GM12878 (cell line): ENCODE measurements at regions not wholly inside any gene's neighbourhood (a gene's known extent, or its start where the extent isn't known, plus 50 kb on each side); places are given as distances from the start of the nearest gene placed in this dataset.

ENCODE experiments used
- ATF7 ChIP-seq: fragments of 450-650 bp; IDR thresholded peaks from 2 replicates; pipeline ENCODE4 v1.6.1; 2016; ENCODE audit warnings: low read depth, mild to moderate bottlenecking
- CREM ChIP-seq: IDR thresholded peaks from 2 replicates; pipeline ENCODE4 v1.6.1; 2014; ENCODE audit warnings: antibody characterized with exemption, low read depth
- POLR2A ChIP-seq: IDR thresholded peaks from 2 replicates; pipeline ENCODE4 v1.6.1; 2011; ENCODE audit warnings: low read depth, mild to moderate bottlenecking, low read length
- POLR2AphosphoS5 ChIP-seq: IDR thresholded peaks from 2 replicates; pipeline ENCODE4 v1.6.1; 2011; ENCODE audit warnings: mild to moderate bottlenecking, low read length, inconsistent platforms
- TF ChIP-seq, protein P1 (sequence below): fragments of 150-350 bp; IDR thresholded peaks from 2 replicates; pipeline ENCODE4 v1.6.1; 2016; ENCODE audit warnings: low read depth, low read length

DNA sequence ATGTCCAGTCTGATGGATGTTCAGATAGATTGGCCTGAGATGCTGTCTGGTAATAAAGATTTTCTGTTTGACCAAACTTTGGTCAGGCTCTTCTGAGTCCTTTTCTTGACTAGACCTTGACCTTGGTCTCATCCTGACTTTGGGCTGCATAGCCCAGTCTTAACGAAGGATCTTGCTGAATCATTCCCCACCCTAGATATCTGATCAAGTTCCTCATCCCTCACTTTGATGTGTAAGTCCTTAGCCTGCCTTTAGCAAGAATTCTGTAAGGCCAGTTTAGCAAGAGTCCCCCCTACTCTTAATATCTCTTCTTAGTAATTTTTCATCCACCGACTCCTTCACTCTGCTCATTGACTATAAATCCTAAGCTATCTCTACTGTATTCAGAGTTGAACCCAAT is 244.4 kb upstream of the JADE1 start:
- no peak for TF ChIP-seq POLR2A
- TF ChIP-seq, protein P1, sequence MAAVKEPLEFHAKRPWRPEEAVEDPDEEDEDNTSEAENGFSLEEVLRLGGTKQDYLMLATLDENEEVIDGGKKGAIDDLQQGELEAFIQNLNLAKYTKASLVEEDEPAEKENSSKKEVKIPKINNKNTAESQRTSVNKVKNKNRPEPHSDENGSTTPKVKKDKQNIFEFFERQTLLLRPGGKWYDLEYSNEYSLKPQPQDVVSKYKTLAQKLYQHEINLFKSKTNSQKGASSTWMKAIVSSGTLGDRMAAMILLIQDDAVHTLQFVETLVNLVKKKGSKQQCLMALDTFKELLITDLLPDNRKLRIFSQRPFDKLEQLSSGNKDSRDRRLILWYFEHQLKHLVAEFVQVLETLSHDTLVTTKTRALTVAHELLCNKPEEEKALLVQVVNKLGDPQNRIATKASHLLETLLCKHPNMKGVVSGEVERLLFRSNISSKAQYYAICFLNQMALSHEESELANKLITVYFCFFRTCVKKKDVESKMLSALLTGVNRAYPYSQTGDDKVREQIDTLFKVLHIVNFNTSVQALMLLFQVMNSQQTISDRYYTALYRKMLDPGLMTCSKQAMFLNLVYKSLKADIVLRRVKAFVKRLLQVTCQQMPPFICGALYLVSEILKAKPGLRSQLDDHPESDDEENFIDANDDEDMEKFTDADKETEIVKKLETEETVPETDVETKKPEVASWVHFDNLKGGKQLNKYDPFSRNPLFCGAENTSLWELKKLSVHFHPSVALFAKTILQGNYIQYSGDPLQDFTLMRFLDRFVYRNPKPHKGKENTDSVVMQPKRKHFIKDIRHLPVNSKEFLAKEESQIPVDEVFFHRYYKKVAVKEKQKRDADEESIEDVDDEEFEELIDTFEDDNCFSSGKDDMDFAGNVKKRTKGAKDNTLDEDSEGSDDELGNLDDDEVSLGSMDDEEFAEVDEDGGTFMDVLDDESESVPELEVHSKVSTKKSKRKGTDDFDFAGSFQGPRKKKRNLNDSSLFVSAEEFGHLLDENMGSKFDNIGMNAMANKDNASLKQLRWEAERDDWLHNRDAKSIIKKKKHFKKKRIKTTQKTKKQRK: no peak
- TF ChIP-seq ATF7: no peak
- no peak for TF ChIP-seq POLR2AphosphoS5
- no peak for TF ChIP-seq CREM
